NCI-H146 (cell line): ENCODE measurements at regions not wholly inside any gene's neighbourhood (a gene's known extent, or its start where the extent isn't known, plus 50 kb on each side); places are given as distances from the start of the nearest gene placed in this dataset.
A peak's percentile ranks its signal among the peaks of the same experiment; 100 is the strongest.

Source experiments
- DNase-seq: peaks from one replicate; lab custom pipeline; 2025; lab: John Stamatoyannopoulos, UW

GRCh38 chr3:94259291-94259690 lies 196.4 kb downstream of the NSUN3 start:
- DNase-seq: no peak

DNA sequence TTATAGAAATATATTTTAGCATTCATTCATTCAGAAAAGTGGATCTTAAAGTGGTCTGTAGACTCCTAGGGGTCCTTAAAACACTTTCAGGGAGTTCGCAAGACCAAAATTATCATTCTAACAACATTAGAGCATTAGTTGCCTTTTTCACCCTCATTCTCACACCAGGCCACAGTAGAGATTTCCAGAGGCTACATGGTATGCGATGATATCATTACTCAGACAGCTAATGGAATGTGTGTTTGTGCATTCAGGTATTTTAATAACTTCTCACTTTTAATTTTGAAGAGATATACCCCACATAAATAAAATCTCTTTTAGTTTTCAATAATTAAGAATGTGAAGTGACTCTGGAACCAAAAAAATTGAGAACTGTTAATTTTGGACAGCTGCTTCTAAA lies 206.9 kb downstream of the NSUN3 start:
- no peak for DNase-seq

- no peak for DNase-seq
Measured at GRCh38 chr3:94272016-94272415, 209.2 kb downstream of the NSUN3 start.

DNA sequence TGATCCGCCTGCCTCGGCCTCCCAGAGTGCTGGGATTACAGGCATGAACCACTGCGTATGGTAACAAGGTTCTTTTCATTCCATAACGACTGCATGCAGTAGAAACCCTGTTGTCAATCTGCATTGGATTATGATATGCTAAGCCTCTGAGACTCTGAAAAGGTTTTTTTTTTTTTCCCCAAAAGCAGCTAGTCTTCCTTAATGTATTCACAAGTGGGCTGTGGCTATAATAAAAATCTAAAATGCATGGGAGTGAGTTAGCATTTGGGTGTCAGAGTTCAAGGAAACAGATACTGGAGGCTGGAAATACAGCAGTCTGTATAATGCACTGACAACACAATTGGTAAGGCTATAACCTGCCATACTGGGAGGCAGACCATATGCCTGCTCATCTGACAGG lies 218.1 kb downstream of the NSUN3 start:
- DNase-seq: no peak

- DNase-seq: peak; percentile 18
Measured at GRCh38 chr3:94285872-94286271, 223.0 kb downstream of the NSUN3 start.

GRCh38 chr3:94291686-94292085 lies 228.8 kb downstream of the NSUN3 start:
- no peak for DNase-seq

GRCh38 chr3:94292151-94292550 lies 229.3 kb downstream of the NSUN3 start:
- no peak for DNase-seq

DNA sequence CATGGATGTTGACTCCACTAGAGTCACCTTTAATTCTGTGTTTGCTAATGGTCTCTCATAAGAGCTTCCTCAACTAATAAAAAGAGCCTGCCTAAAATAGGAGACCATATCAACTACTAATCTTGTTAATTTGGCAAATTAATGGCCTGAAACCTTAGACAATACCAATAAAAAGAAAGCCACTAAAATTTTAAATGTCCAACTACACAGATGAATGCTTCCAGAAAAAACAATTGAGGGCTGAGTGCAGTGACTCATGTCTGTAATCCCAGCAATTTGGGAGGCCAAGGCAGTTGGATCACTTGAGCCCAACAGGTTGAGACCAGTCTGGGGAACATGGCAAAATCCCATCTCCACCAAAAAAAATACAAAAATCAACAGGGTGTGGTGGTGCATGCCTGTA lies 230.9 kb downstream of the NSUN3 start:
- DNase-seq: no peak

- no peak for DNase-seq
Measured at GRCh38 chr3:94294806-94295205, 231.9 kb downstream of the NSUN3 start.

DNA sequence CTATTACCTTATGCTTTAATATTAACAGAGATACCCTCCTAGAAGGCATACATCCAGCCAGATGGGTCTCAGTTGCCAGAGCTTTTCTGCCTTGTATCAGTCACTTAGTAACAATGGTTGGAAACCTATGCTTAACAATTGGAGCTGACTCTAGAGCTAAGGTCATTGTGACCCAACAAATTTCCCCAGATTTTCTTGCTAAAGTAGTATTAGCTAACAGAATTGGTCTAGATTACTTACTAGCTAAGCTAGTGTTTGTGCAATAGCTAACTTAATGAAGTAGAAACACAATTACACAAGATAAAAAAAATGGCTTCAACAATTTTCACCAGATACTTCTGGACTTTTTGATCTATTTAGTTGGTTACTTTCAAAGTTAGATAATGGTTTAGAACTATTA lies 236.9 kb downstream of the NSUN3 start:
- no peak for DNase-seq

DNA sequence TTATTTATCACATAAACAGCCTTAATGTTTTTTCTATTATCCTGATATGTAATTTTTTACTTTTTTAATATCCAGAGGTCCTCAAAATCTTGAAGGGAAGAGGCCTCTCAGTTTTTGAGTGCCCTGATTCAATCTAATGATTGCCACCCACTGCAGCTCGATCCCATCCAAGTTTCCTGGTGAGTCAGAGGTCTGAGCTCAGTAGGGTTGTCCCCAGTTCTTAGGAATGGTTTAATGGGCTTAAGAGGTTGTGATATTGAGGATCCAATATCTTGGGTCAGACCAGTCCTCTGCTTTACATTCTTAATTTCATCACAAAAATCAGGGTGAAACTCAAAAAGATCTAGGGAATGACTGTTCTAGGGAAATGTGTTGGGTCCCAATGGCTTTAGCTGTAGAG lies 238.5 kb downstream of the NSUN3 start:
- no peak for DNase-seq

DNA sequence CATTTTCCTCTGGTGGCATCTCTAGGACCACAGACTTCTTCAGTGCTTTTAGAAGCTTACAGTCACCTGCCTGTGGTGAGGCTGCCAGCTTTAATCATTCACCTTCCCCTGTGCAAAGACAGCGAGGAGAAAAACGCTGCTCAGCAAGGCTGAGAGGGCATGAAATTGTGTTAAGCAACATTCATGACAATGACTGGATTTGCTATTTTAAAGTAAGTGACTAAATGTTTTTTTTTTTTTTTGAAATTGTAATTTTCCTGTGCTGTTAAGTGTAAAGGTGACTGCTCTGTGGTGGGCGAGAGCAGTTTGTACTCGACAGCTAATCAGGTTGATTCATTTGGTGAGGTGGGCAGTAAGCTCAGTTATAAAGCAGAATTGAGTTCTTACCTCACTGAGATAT lies 240.4 kb downstream of the NSUN3 start:
- no peak for DNase-seq

DNA sequence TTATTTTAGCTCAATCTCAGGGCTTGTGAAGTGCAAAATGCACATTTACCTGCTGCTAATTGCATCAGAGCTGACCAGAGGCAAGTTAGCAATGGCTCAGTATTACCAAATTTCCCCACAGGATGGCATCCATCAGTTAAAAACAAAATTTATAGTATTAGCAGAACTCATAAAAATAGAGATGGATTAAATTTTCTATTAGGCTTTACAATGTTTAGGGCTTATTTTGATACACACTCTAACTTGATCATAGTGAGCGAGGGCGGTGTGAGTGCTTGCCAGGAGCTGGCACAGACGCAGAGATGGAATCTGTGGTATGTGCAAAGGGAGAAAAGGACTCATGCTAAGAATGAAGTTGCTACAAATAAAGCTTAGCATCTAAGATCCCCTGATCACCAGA lies 241.0 kb downstream of the NSUN3 start:
- no peak for DNase-seq

- DNase-seq: no peak
Measured at GRCh38 chr3:94304954-94305353, 242.1 kb downstream of the NSUN3 start.

- no peak for DNase-seq
Measured at GRCh38 chr3:94305835-94306611, 243.2 kb downstream of the NSUN3 start.

DNA sequence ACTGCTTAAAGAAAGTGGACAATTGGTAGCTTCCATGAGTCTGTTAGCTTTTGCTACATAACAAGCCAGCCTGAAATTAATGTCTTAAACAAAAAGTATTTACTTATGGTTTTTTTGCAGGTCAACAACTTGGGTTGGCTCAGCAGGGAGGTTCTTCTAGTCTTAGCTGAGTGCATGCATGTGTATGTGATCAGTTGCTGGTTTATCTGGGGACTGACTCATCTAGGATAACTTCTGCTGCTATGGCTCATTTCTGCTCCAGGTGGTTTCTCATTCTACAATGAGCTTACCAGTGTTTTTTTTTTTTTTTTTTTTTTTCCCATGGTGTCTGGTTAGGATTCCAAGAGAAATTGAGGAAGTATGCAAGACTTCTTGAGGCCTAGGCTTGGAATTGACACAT lies 244.7 kb downstream of the NSUN3 start:
- DNase-seq: no peak

DNA sequence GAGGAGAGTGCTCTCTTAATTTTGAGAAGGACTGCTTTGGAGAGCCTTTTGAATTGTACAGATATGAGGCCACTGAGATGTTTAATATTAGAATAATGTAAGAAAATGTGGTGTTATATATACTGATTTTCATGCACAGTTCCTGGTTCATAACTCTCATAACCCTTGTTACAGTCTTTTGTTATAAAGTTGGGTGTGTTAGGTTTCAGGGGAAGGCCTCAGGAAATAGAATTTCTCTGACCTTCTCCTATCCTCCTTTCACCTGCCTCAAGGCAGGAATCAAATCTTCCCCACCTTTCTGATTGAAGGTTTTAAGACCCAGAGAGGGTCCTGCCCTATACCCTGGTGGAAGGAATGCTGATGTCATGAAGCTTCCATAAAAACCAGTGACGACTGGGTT lies 245.9 kb downstream of the NSUN3 start:
- no peak for DNase-seq

DNA sequence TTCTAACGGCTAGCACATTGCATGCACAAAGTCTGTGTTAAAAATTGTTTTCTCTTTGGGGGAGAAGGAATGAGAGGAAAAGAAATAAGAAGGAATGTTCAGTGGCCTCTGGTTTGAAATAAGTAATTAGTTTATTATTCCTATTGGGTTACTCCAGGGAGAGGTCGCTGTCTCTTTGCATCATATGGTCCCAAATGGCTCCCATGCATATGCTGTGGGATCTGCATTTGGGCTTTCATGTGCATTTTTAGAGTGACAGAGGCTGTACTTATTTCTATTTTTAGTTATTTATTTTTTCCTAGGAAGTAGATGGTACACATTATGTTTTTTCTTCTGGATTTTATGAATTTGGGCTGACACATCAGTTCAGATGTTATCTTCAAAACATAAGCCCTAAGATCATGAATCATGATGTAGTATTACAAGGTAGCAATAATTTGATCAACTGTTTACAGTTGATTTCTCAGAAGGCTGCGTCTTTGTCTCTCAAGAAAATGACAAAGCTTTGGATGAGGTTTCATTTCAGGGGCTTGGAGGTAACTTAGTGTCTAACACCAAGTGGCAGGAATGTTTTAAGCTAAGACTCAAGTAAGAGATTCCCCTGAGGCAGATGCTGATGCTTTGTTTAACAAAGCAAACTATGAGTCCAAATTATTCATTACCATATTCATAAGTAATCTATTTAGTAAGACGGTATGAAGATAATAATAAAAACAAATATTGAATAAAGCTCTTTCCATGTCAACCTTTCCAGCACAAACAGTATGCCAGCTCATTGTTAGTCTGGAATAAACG lies 247.7 kb downstream of the NSUN3 start:
- DNase-seq: no peak

- DNase-seq: no peak
Measured at GRCh38 chr3:94311651-94312050, 248.8 kb downstream of the NSUN3 start.

- DNase-seq: no peak
Measured at GRCh38 chr3:94314218-94314883, 251.5 kb downstream of the NSUN3 start.

- DNase-seq: no peak
Measured at GRCh38 chr3:94317017-94317416, 254.2 kb downstream of the NSUN3 start.

DNA sequence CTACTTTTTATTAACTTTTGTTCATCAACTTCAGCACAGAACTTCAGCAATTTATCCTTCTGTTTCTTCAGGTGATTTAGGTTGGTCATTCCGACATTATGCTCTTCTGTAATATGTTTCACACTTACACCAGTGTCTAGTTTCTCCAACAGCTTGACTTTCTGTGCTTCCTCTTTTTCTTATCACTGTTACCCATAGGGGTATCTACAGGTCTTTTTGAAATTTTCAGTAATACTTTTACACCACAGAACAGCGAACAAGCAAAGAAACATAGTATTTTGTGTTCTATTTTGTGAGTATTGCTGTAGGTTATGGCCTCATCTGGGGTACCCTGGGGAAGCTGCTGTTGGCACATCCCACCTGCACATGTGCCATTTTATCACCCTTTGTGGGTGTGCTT lies 260.7 kb downstream of the NSUN3 start:
- DNase-seq: no peak

DNA sequence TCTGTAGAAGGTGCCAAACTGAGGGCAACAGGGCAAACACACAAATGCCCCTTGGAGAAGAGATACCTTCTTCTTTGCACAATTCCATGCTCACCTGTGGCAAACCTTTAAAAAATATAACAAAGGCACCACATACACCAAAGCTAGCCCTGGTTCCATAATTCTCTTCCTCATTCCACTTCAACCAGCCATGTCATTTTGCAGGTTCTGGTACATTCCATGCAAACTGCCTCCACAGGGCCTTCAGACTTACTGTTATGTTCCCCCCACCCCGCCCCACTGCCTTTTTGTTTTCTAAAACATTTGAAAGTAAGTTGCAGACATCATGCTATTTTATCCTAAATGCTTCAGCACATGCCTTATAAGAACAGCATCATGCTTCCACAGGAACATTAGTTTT lies 269.0 kb downstream of the NSUN3 start:
- DNase-seq: no peak
